GM12878 (cell line): ENCODE measurements at regions not wholly inside any gene's neighbourhood (a gene's known extent, or its start where the extent isn't known, plus 50 kb on each side); places are given as distances from the start of the nearest gene placed in this dataset.

Experiments
- ATAC-seq: fragments of 200-7000 bp; cut with Tn5 transposase; 3 replicates; pipeline ENCODE4 v1.9.1; 2020; ENCODE audit warnings: mild to moderate bottlenecking, moderate library complexity
- BruUV-seq: library from RNA; stranded (reverse); fragments of 400-500 nt; replicated peaks from 2 replicates; lab custom pipeline; 2021; lab: Mats Ljungman, UMichigan
- CTCF ChIA-PET: fragments of 300-600 bp; sonication (Branson Sonifier 250); formaldehyde crosslinking; extraction: SDS; loops from one replicate; lab custom pipeline; 2021; ENCODE audit warnings: inconsistent platforms; lab: Yijun Ruan, JAX
- POLR2A ChIA-PET: fragments of 350-600 bp; formaldehyde crosslinking; extraction: SDS; loops from one replicate; lab custom pipeline; 2021; ENCODE audit warnings: inconsistent platforms; lab: Charles Lee
- RAD21 ChIA-PET: fragments of 300-600 bp; sonication (Branson Sonifier 250); formaldehyde crosslinking; loops from one replicate; lab custom pipeline; 2023; ENCODE audit warnings: antibody characterized with exemption; ENCODE audit not compliant: unreplicated experiment; lab: Charles Lee
- SMC1A ChIA-PET: fragments of 300-600 bp; sonication (Branson Sonifier 250); formaldehyde crosslinking; loops from one replicate; lab custom pipeline; 2023; ENCODE audit not compliant: unreplicated experiment, uncharacterized antibody; lab: Charles Lee
- DNase-seq: peaks from one replicate; pipeline ENCODE4 v3.0.0-alpha.2; 2011; ENCODE audit warnings: low read depth, low spot score
- FAIRE-seq: peaks from 3 replicates; lab custom pipeline; 2011; peaks lifted over from hg19 to GRCh38; lab: Jason Lieb, UNC
- H2AFZ ChIP-seq: 2 replicates; pipeline ENCODE4 v1.6.0; 2011; ENCODE audit warnings: low read depth, low read length, control low read depth; ENCODE audit not compliant: control insufficient read depth
- H3K27ac ChIP-seq: 2 replicates; pipeline ENCODE4 v1.5.1; 2011; ENCODE audit warnings: control low read depth; ENCODE audit not compliant: control insufficient read depth, insufficient read depth
- H3K27me3 ChIP-seq, 2 experiments: replicated peaks in 1 of 2; 2 replicates each; pipeline versions ENCODE4 v1.6.0 to v1.6.1; 2011; ENCODE audit warnings: low read length in 1 of 2; ENCODE audit not compliant: control insufficient read depth in 2 of 2, insufficient read depth in 2 of 2
- H3K36me3 ChIP-seq, 2 experiments: 2 replicates each; pipeline ENCODE4 v1.5.1; 2011; ENCODE audit warnings: low read length in 1 of 2; ENCODE audit not compliant: control insufficient read depth in 2 of 2, insufficient read depth in 2 of 2
- H3K4me1 ChIP-seq: 2 replicates; pipeline ENCODE4 v1.6.1; 2011; ENCODE audit warnings: mild to moderate bottlenecking, low read length, moderate library complexity, mixed read lengths; ENCODE audit not compliant: control insufficient read depth, insufficient read depth
- H3K4me2 ChIP-seq: 2 replicates; pipeline ENCODE4 v1.6.0; 2011; ENCODE audit warnings: control low read depth; ENCODE audit not compliant: control insufficient read depth, insufficient read depth
- H3K4me3 ChIP-seq: fragments of 200-600 bp; sonication (generic); 2 replicates; pipeline ENCODE4 v1.5.1; 2016
- H3K79me2 ChIP-seq: 2 replicates; pipeline ENCODE4 v1.6.0; 2011; ENCODE audit warnings: low read length; ENCODE audit not compliant: control insufficient read depth, insufficient read depth
- H3K9ac ChIP-seq: 2 replicates; pipeline ENCODE4 v1.8.0; 2011; ENCODE audit warnings: low read length, control low read depth, mixed read lengths; ENCODE audit not compliant: control insufficient read depth, insufficient read depth
- H3K9me3 ChIP-seq: replicated peaks from 3 replicates; pipeline ENCODE4 v1.5.1; 2011; ENCODE audit warnings: mild to moderate bottlenecking, low read length; ENCODE audit not compliant: control insufficient read depth, insufficient read depth
- H4K20me1 ChIP-seq: 2 replicates; pipeline ENCODE4 v1.6.0; 2011; ENCODE audit not compliant: control insufficient read depth, insufficient read depth
- ELK1 ChIP-seq: IDR thresholded peaks from 2 replicates; pipeline ENCODE4 v1.6.1; 2012; ENCODE audit warnings: low read depth, low read length, improper control_type of control experiment
- GABPA ChIP-seq: IDR thresholded peaks from 2 replicates; pipeline ENCODE4 v1.6.1; 2014; ENCODE audit warnings: antibody characterized with exemption, low read depth, mild to moderate bottlenecking, inconsistent platforms
- JUNB ChIP-seq: IDR thresholded peaks from 2 replicates; pipeline ENCODE4 v1.6.1; 2016; ENCODE audit warnings: antibody characterized with exemption, mild to moderate bottlenecking
- KAT2A ChIP-seq: conservative IDR thresholded peaks from 2 replicates; pipeline ENCODE4 v1.6.1; 2011; ENCODE audit warnings: low read depth, low read length; ENCODE audit not compliant: control insufficient read depth
- PAX5 ChIP-seq: IDR thresholded peaks from 2 replicates; pipeline ENCODE4 v1.6.1; 2011; ENCODE audit warnings: low read depth, low read length, borderline replicate concordance
- PAX8 ChIP-seq: fragments of 450-650 bp; IDR thresholded peaks from 2 replicates; pipeline ENCODE4 v1.6.1; 2017; ENCODE audit warnings: mild to moderate bottlenecking, moderate library complexity
- RCOR1 ChIP-seq: conservative IDR thresholded peaks from 2 replicates; pipeline ENCODE4 v1.6.1; 2012; ENCODE audit warnings: low read depth, low read length, improper control_type of control experiment
- ZNF687 ChIP-seq: fragments of 450-650 bp; IDR thresholded peaks from 2 replicates; pipeline ENCODE4 v1.6.1; 2017; ENCODE audit warnings: mild to moderate bottlenecking, moderate library complexity
- WGBS: methylation state at CpG from one replicate; pipeline ENCODE4 v1.1.6; 2016; ENCODE audit warnings: low lambda C conversion rate; ENCODE audit not compliant: insufficient replicate concordance, insufficient coverage; ENCODE audit errors: missing lambda C conversion rate; 5-methylcytosine and 5-hydroxymethylcytosine counted together
- in situ Hi-C: fragments of 300-500 bp; cut with MboI; formaldehyde crosslinking; loops from 9 replicates; pipeline ENCODE4 v1.14.3; 2018; ENCODE audit warnings: mixed read lengths
- intact Hi-C: fragments of 100-400 bp; cut with micrococcal nuclease; formaldehyde crosslinking; loops from one replicate; pipeline ENCODE4 v1.14.2; 2022; ENCODE audit not compliant: unreplicated experiment
- TF ChIP-seq, protein P1 (sequence below): fragments of 450-650 bp; IDR thresholded peaks from 2 replicates; pipeline ENCODE4 v1.6.1; 2016; ENCODE audit warnings: mild to moderate bottlenecking, moderate library complexity, borderline replicate concordance

GRCh38 chr7:68613405-68613804 is 984.9 kb upstream of the AUTS2 start:
- CTCF ChIA-PET = no interaction called here
- no peak for FAIRE-seq

More at GRCh38 chr7:68613405-68613804, 984.9 kb upstream of the AUTS2 start:
- POLR2A ChIA-PET = no interaction called here
- 17% methylated on average over 6 of the region's 6 CpGs for WGBS
- H3K27ac ChIP-seq = no peak overlapping the region
- no peak overlapping the region for H2AFZ ChIP-seq
- H3K36me3 ChIP-seq = no peaks in the 10 kb centered on the region
- RAD21 ChIA-PET = no interaction called here
- no peaks in the 10 kb centered on the region for H3K4me1 ChIP-seq
- no peak overlapping the region for H3K4me3 ChIP-seq
- no peak overlapping the region for H3K4me2 ChIP-seq
- intact Hi-C loops (no loop called here), in situ Hi-C loops (no loop called here)
- ATAC-seq (no peak), DNase-seq (no peak)
- no peaks in the 10 kb centered on the region for H3K79me2 ChIP-seq
- TF ChIP-seq ELK1 = no peak
- no peak for TF ChIP-seq RCOR1
- TF ChIP-seq GABPA = no peak
- no peak for TF ChIP-seq ZNF687
- no peak for TF ChIP-seq JUNB
- TF ChIP-seq KAT2A = no peak
- TF ChIP-seq PAX5 = no peak
- TF ChIP-seq, protein P1, sequence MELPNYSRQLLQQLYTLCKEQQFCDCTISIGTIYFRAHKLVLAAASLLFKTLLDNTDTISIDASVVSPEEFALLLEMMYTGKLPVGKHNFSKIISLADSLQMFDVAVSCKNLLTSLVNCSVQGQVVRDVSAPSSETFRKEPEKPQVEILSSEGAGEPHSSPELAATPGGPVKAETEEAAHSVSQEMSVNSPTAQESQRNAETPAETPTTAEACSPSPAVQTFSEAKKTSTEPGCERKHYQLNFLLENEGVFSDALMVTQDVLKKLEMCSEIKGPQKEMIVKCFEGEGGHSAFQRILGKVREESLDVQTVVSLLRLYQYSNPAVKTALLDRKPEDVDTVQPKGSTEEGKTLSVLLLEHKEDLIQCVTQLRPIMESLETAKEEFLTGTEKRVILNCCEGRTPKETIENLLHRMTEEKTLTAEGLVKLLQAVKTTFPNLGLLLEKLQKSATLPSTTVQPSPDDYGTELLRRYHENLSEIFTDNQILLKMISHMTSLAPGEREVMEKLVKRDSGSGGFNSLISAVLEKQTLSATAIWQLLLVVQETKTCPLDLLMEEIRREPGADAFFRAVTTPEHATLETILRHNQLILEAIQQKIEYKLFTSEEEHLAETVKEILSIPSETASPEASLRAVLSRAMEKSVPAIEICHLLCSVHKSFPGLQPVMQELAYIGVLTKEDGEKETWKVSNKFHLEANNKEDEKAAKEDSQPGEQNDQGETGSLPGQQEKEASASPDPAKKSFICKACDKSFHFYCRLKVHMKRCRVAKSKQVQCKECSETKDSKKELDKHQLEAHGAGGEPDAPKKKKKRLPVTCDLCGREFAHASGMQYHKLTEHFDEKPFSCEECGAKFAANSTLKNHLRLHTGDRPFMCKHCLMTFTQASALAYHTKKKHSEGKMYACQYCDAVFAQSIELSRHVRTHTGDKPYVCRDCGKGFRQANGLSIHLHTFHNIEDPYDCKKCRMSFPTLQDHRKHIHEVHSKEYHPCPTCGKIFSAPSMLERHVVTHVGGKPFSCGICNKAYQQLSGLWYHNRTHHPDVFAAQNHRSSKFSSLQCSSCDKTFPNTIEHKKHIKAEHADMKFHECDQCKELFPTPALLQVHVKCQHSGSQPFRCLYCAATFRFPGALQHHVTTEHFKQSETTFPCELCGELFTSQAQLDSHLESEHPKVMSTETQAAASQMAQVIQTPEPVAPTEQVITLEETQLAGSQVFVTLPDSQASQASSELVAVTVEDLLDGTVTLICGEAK = no peak
- no peak for TF ChIP-seq PAX8
- H3K27me3 ChIP-seq = no peaks in the 10 kb centered on the region
- no peak overlapping the region for H3K9ac ChIP-seq
- no peaks in the 10 kb centered on the region; the same call in 2 of the 3 replicates for H3K9me3 ChIP-seq
- SMC1A ChIA-PET = no interaction called here
- no TSS peak for BruUV-seq
- H4K20me1 ChIP-seq = no peaks in the 10 kb centered on the region
